GM12892 (cell line): ENCODE measurements at regions not wholly inside any gene's neighbourhood (a gene's known extent, or its start where the extent isn't known, plus 50 kb on each side); places are given as distances from the start of the nearest gene placed in this dataset.
"Not testable (repeated sequence)": the region's sequence is repeated elsewhere in the genome, so short reads cannot be mapped to it uniquely, and the experiment has no call there.

Experiments
- DNase-seq: peaks from one replicate; pipeline ENCODE4 v3.0.0; 2011; ENCODE audit not compliant: insufficient read length
- FAIRE-seq: peaks from 2 replicates; lab custom pipeline; 2011; peaks lifted over from hg19 to GRCh38; lab: Jason Lieb, UNC
- POLR2A ChIP-seq: IDR thresholded peaks from 2 replicates; pipeline ENCODE4 v1.6.1; 2011; ENCODE audit warnings: low read depth, low read length, control low read depth
- POLR2AphosphoS5 ChIP-seq: IDR thresholded peaks from 2 replicates; pipeline ENCODE4 v1.6.1; 2011; ENCODE audit warnings: low read depth, low read length, control low read depth
- TAF1 ChIP-seq: IDR thresholded peaks from 2 replicates; pipeline ENCODE4 v1.6.1; 2011; ENCODE audit warnings: low read depth, mild to moderate bottlenecking, control low read depth, low read length, borderline replicate concordance

- no peak for DNase-seq
Observed at GRCh38 chr5:163947848-163948666, 442.6 kb downstream of the MAT2B start.

GRCh38 chr5:163950248-163950647, 444.8 kb downstream of the MAT2B start:
- TF ChIP-seq TAF1 = no peak
- no peak for TF ChIP-seq POLR2A
- no peak for TF ChIP-seq POLR2AphosphoS5
- no peak for FAIRE-seq

More at GRCh38 chr5:163947848-163948666, 442.6 kb downstream of the MAT2B start:
- TF ChIP-seq TAF1 (no peak), POLR2A (no peak), POLR2AphosphoS5 (no peak)
- FAIRE-seq = peak; percentile 17

GRCh38 chr5:163951069-163951468, 445.6 kb downstream of the MAT2B start:
- FAIRE-seq = no peak
- TF ChIP-seq POLR2AphosphoS5 = no peak
- no peak for DNase-seq

More at GRCh38 chr5:163950248-163950647, 444.8 kb downstream of the MAT2B start:
- DNase-seq = no peak

- DNase-seq = no peak
- no peak for FAIRE-seq
- TF ChIP-seq POLR2A = no peak
Observed at GRCh38 chr5:163953901-163954300, 448.5 kb downstream of the MAT2B start.

- FAIRE-seq = not testable (repeated sequence)
Observed at GRCh38 chr5:163961230-163961629, 455.8 kb downstream of the MAT2B start.

GRCh38 chr5:163963881-163964280, 458.5 kb downstream of the MAT2B start:
- no peak for DNase-seq
- TF ChIP-seq TAF1 = no peak
- TF ChIP-seq POLR2AphosphoS5 = no peak
- no peak for TF ChIP-seq POLR2A
- no peak for FAIRE-seq

More at GRCh38 chr5:163961230-163961629, 455.8 kb downstream of the MAT2B start:
- DNase-seq = not testable (repeated sequence)

- DNase-seq = no peak
Observed at GRCh38 chr5:163964671-163965070, 459.3 kb downstream of the MAT2B start.

GRCh38 chr5:163967268-163967667, 461.8 kb downstream of the MAT2B start:
- no peak for FAIRE-seq
- no peak for TF ChIP-seq POLR2A
- no peak for TF ChIP-seq TAF1
- TF ChIP-seq POLR2AphosphoS5 = no peak
- no peak for DNase-seq

More at GRCh38 chr5:163964671-163965070, 459.3 kb downstream of the MAT2B start:
- TF ChIP-seq POLR2A (no peak), TAF1 (no peak), POLR2AphosphoS5 (no peak)
- no peak for FAIRE-seq

GRCh38 chr5:163968651-163969050, 463.2 kb downstream of the MAT2B start:
- TF ChIP-seq POLR2AphosphoS5 (no peak), TAF1 (no peak), POLR2A (no peak)
- DNase-seq (no peak), FAIRE-seq (no peak)

GRCh38 chr5:163976696-163977095, 471.3 kb downstream of the MAT2B start:
- DNase-seq (no peak), FAIRE-seq (no peak)
- TF ChIP-seq POLR2A (no peak), TAF1 (no peak), POLR2AphosphoS5 (no peak)

- no peak for FAIRE-seq
- TF ChIP-seq TAF1 (no peak), POLR2AphosphoS5 (no peak), POLR2A (no peak)
- no peak for DNase-seq
Observed at GRCh38 chr5:163978897-163979296, 473.5 kb downstream of the MAT2B start.

- FAIRE-seq (no peak), DNase-seq (no peak)
- TF ChIP-seq POLR2AphosphoS5 (no peak), POLR2A (no peak), TAF1 (no peak)
Observed at GRCh38 chr5:163988566-163988965, 483.1 kb downstream of the MAT2B start.
